CD14-positive monocyte (primary cell): ENCODE measurements at regions not wholly inside any gene's neighbourhood (a gene's known extent, or its start where the extent isn't known, plus 50 kb on each side); places are given as distances from the start of the nearest gene placed in this dataset.

Source experiments
- DNase-seq, 3 donors: peaks; one replicate each; pipeline ENCODE4 v3.0.0-alpha.2; 2011 to 2022
- H2AFZ ChIP-seq: 2 replicates; pipeline ENCODE4 v1.6.0; 2012; ENCODE audit warnings: mild to moderate bottlenecking, low read depth, low read length, inconsistent platforms; ENCODE audit not compliant: insufficient read depth, poor library complexity, severe bottlenecking
- H3K27ac ChIP-seq, 2 donors: 1 replicate in 1 of 2; 2 replicates in 1 of 2; pipeline ENCODE4 v1.5.1; 2012 to 2013; ENCODE audit warnings: low read length in 2 of 2, control low read depth in 1 of 2, inconsistent platforms in 1 of 2, low read depth in 1 of 2, mild to moderate bottlenecking in 1 of 2
- H3K27me3 ChIP-seq, 2 donors: one replicate each; pipeline versions ENCODE4 v1.6.0 to v1.6.1; 2011 to 2013; ENCODE audit warnings: low read length in 2 of 2; ENCODE audit not compliant: control insufficient read depth in 2 of 2, insufficient read depth in 2 of 2
- H3K36me3 ChIP-seq, 2 donors: replicated peaks in 1 of 2; 1 replicate in 1 of 2; 2 replicates in 1 of 2; pipeline versions ENCODE4 v1.5.1 to v1.6.1; 2012 to 2013; ENCODE audit warnings: low read length in 2 of 2, control low read depth in 1 of 2, inconsistent platforms in 1 of 2, mild to moderate bottlenecking in 1 of 2; ENCODE audit not compliant: insufficient read depth in 2 of 2, control insufficient read depth in 1 of 2
- H3K4me1 ChIP-seq, 2 donors: 1 replicate in 1 of 2; 2 replicates in 1 of 2; pipeline versions ENCODE4 v1.5.1 to v1.6.1; 2012 to 2013; ENCODE audit warnings: low read length in 2 of 2, control low read depth in 1 of 2, inconsistent platforms in 1 of 2, mild to moderate bottlenecking in 1 of 2, moderate library complexity in 1 of 2; ENCODE audit not compliant: insufficient read depth in 2 of 2, control insufficient read depth in 1 of 2
- H3K4me2 ChIP-seq: replicated peaks from 2 replicates; pipeline ENCODE3; 2012; ENCODE audit warnings: low read length, moderate library complexity, mild to moderate bottlenecking; ENCODE audit not compliant: poor library complexity, severe bottlenecking; ENCODE audit errors: extremely low read depth
- H3K4me3 ChIP-seq, 3 experiments: fragments of 200-600 bp in 1 of 3; sonication (generic) in 1 of 3; replicated peaks in 1 of 3; 1 replicate in 2 of 3; 2 replicates in 1 of 3; pipeline ENCODE4 v1.5.1; 2011 to 2013; ENCODE audit warnings: low read length in 3 of 3, mild to moderate bottlenecking in 3 of 3, control low read depth in 2 of 3, low read depth in 2 of 3, inconsistent platforms in 1 of 3, moderate library complexity in 1 of 3
- H3K79me2 ChIP-seq: 2 replicates; pipeline ENCODE4 v1.6.0; 2012; ENCODE audit warnings: mild to moderate bottlenecking, control low read depth, inconsistent platforms, low read length, moderate library complexity; ENCODE audit not compliant: insufficient read depth
- H3K9ac ChIP-seq: 2 replicates; pipeline ENCODE4 v1.6.0; 2017; ENCODE audit warnings: low read length, mild to moderate bottlenecking; ENCODE audit not compliant: insufficient read depth, poor library complexity, severe bottlenecking
- H3K9me3 ChIP-seq, 2 donors: replicated peaks in 1 of 2; 1 replicate in 1 of 2; 2 replicates in 1 of 2; pipeline versions ENCODE4 v1.5.1 to v1.6.1; 2012 to 2013; ENCODE audit warnings: low read length in 2 of 2, control low read depth in 1 of 2; ENCODE audit not compliant: control insufficient read depth in 1 of 2, insufficient read depth in 1 of 2
- H4K20me1 ChIP-seq: 2 replicates; pipeline ENCODE4 v1.6.0; 2012; ENCODE audit warnings: mild to moderate bottlenecking, low read length, control low read depth, moderate library complexity; ENCODE audit not compliant: insufficient read depth
- H3K27ac Mint-ChIP-seq, 7 donors: one replicate each; pipeline ENCODE4 v1.8.0; 2020; ENCODE audit warnings: mild to moderate bottlenecking in 7 of 7, mixed read lengths in 7 of 7, moderate library complexity in 6 of 7, inconsistent platforms in 2 of 7
- H3K27me3 Mint-ChIP-seq, 3 donors: one replicate each; pipeline ENCODE4 v1.8.0; 2021 to 2022; ENCODE audit warnings: low read depth in 3 of 3, mild to moderate bottlenecking in 3 of 3, mixed read lengths in 3 of 3, moderate library complexity in 3 of 3, inconsistent platforms in 1 of 3
- H3K36me3 Mint-ChIP-seq, 2 donors: one replicate each; pipeline ENCODE4 v1.8.0; 2020; ENCODE audit warnings: mixed read lengths in 2 of 2, inconsistent platforms in 1 of 2, mild to moderate bottlenecking in 1 of 2
- H3K4me1 Mint-ChIP-seq: one replicate; pipeline ENCODE4 v1.8.0; 2020; ENCODE audit warnings: mild to moderate bottlenecking, mixed read lengths
- H3K4me3 Mint-ChIP-seq, 2 donors: one replicate each; pipeline ENCODE4 v1.8.0; 2020; ENCODE audit warnings: mild to moderate bottlenecking in 2 of 2, mixed read lengths in 2 of 2, moderate library complexity in 1 of 2
- H3K9me3 Mint-ChIP-seq, 7 donors: one replicate each; pipeline ENCODE4 v1.8.0; 2020 to 2022; ENCODE audit warnings: mixed read lengths in 7 of 7, mild to moderate bottlenecking in 6 of 7, moderate library complexity in 6 of 7, inconsistent platforms in 2 of 7
- CTCF ChIP-seq: fragments of 200-600 bp; IDR thresholded peaks from one replicate; pipeline ENCODE4 v1.8.0; 2022; ENCODE audit warnings: antibody characterized with exemption, mild to moderate bottlenecking
- WGBS: methylation state at CpG from one replicate; pipeline ENCODE4 v1.1.5; 2013; ENCODE audit warnings: missing lambda C conversion rate; ENCODE audit not compliant: insufficient coverage; 5-methylcytosine and 5-hydroxymethylcytosine counted together
- intact Hi-C, 2 donors: fragments of 100-400 bp; cut with micrococcal nuclease; formaldehyde crosslinking; loops; one replicate each; pipeline versions ENCODE4 v1.15.0 to v1.15.1; 2023

GRCh38 chr2:59774821-59775433 is 778.5 kb downstream of the BCL11A start:
- WGBS, result no CpG with 5 or more reads among the region's 2 CpGs
- Histone ChIP-seq H3K36me3 (no peaks in the 10 kb centered on the region), H3K4me3 (no peak overlapping the region), H2AFZ (no peak overlapping the region), H3K4me1 (peaks cover 4 to 7% of the 10 kb centered on the region in 2 donors), H3K27me3 (no peaks in the 10 kb centered on the region), H3K9me3 (no peaks in the 10 kb centered on the region), H3K9ac (no peak overlapping the region), H4K20me1 (no peaks in the 10 kb centered on the region), H3K79me2 (no peaks in the 10 kb centered on the region), H3K27ac (no peak overlapping the region), H3K4me2 (no peak overlapping the region)
- no peak for TF ChIP-seq CTCF
- Mint-ChIP-seq H3K4me3 (no peak overlapping the region), H3K36me3 (no peaks in the 10 kb centered on the region), H3K27me3 (peaks cover 0 to 4% (median 0%) of the 10 kb centered on the region in 3 donors), H3K4me1 (peaks cover 6% of the 10 kb centered on the region), H3K27ac (no peak overlapping the region), H3K9me3 (peaks cover 0 to 2% (median 0%) of the 10 kb centered on the region in 7 donors)
- intact Hi-C loops, result no loop called here
- DNase-seq, result no peak

- H3K4me3 ChIP-seq, result no peak overlapping the region
- H3K4me3 Mint-ChIP-seq, result no peak overlapping the region
- H3K4me1 ChIP-seq, result no peaks in the 10 kb centered on the region
- no peak overlapping the region for H3K9ac ChIP-seq
- no peaks in the 10 kb centered on the region for H3K27me3 Mint-ChIP-seq
- intact Hi-C loops, result no loop called here
- H3K9me3 Mint-ChIP-seq, result peaks cover 0 to 2% (median 0%) of the 10 kb centered on the region in 7 donors
- H3K4me2 ChIP-seq, result no peak overlapping the region
- no peak overlapping the region for H3K27ac ChIP-seq
- H2AFZ ChIP-seq, result no peak overlapping the region
- no peaks in the 10 kb centered on the region for H3K36me3 Mint-ChIP-seq
- no peaks in the 10 kb centered on the region for H4K20me1 ChIP-seq
- no peak overlapping the region for H3K27ac Mint-ChIP-seq
- DNase-seq, result no peak
- no peaks in the 10 kb centered on the region for H3K9me3 ChIP-seq
- H3K27me3 ChIP-seq, result no peaks in the 10 kb centered on the region
- no peaks in the 10 kb centered on the region for H3K79me2 ChIP-seq
- WGBS, result no CpG with 5 or more reads among the region's 2 CpGs
- no peak for TF ChIP-seq CTCF
- no peaks in the 10 kb centered on the region for H3K4me1 Mint-ChIP-seq
- no peaks in the 10 kb centered on the region for H3K36me3 ChIP-seq
Measured at GRCh38 chr2:59770651-59771050, 782.8 kb downstream of the BCL11A start.
